ENCODE measurements at regions not wholly inside any gene's neighbourhood (a gene's known extent, or its start where the extent isn't known, plus 50 kb on each side); places are given as distances from the start of the nearest gene placed in this dataset.

GRCh38 chr11:27557226-27557625 lies 50.7 kb upstream of the LIN7C start:
- DNase-seq: no peak
- TF ChIP-seq POLR2A (IDR thresholded peaks at IDR 0.05; ENCODE audit: low read length) (no peak), GATA1 (IDR thresholded peaks at IDR 0.05; ENCODE audit: low read depth, low read length) (no peak)

Measured in erythroblast (primary cell).